Kidney (tissue), 13 donors: ENCODE measurements at regions not wholly inside any gene's neighbourhood (a gene's known extent, or its start where the extent isn't known, plus 50 kb on each side); places are given as distances from the start of the nearest gene placed in this dataset.

Experiments
- DNase-seq, 5 donors: peaks; one replicate each; pipeline ENCODE4 v3.0.0-alpha.2; 2013 to 2020
- FAIRE-seq: peaks from 2 replicates; lab custom pipeline; 2012; peaks lifted over from hg19 to GRCh38; lab: Jason Lieb, UNC
- H3K27ac ChIP-seq, 2 donors: one replicate each; pipeline ENCODE4 v1.7.0; 2013; ENCODE audit warnings: low read depth in 2 of 2, low read length in 2 of 2, inconsistent platforms in 1 of 2
- H3K27me3 ChIP-seq: one replicate; pipeline ENCODE4 v1.7.1; 2013; ENCODE audit warnings: low read length, inconsistent platforms; ENCODE audit not compliant: control insufficient read depth, insufficient read depth
- H3K36me3 ChIP-seq, 3 donors: one replicate each; pipeline versions ENCODE4 v1.7.0 to v1.7.1; 2013; ENCODE audit warnings: low read length in 3 of 3, control low read depth in 1 of 3, inconsistent platforms in 1 of 3; ENCODE audit not compliant: insufficient read depth in 3 of 3, control insufficient read depth in 2 of 3
- H3K4me1 ChIP-seq, 3 donors: one replicate each; pipeline versions ENCODE4 v1.7.0 to v1.7.1; 2013; ENCODE audit warnings: low read length in 3 of 3, inconsistent platforms in 1 of 3, low read depth in 1 of 3; ENCODE audit not compliant: control insufficient read depth in 2 of 3, insufficient read depth in 2 of 3
- H3K4me3 ChIP-seq, 3 donors: one replicate each; pipeline versions ENCODE4 v1.7.0 to v1.8.1; 2013; ENCODE audit warnings: low read length in 3 of 3, control low read depth in 1 of 3, inconsistent platforms in 1 of 3
- H3K9ac ChIP-seq, 3 donors: one replicate each; pipeline versions ENCODE4 v1.7.0 to v1.7.1; 2013; ENCODE audit warnings: low read length in 3 of 3, control low read depth in 1 of 3, inconsistent platforms in 1 of 3
- H3K9me3 ChIP-seq, 3 donors: one replicate each; pipeline versions ENCODE4 v1.7.0 to v1.7.1; 2013; ENCODE audit warnings: low read length in 3 of 3, control low read depth in 1 of 3, inconsistent platforms in 1 of 3; ENCODE audit not compliant: control insufficient read depth in 2 of 3, insufficient read depth in 1 of 3
- CTCF ChIP-seq: IDR thresholded peaks from 3 replicates; pipeline ENCODE4 v1.5.1; 2012; ENCODE audit warnings: mild to moderate bottlenecking, moderate library complexity, borderline replicate concordance; ENCODE audit not compliant: insufficient read depth; ENCODE audit errors: extremely low read depth
- intact Hi-C: fragments of 100-400 bp; cut with DNase I; formaldehyde crosslinking; loops from one replicate; pipeline ENCODE4 v1.11.1; 2022
- donor health status: control.
- donor health status: control.
- donor health status: control.
- donor health status: control.
- donor health status: control.
- donor health status: DM: yes; HTN: yes; CAD: no.
- donor health status: Normal renal cell carcinoma (clear cell type).

GRCh38 chr5:166532456-166533220 is 1758.8 kb upstream of the WWC1 start:
- Histone ChIP-seq H3K27me3 (no peaks in the 10 kb centered on the region), H3K36me3 (no peaks in the 10 kb centered on the region), H3K4me3 (no peak overlapping the region), H3K9ac (no peak overlapping the region), H3K27ac (no peak overlapping the region), H3K9me3 (no peaks in the 10 kb centered on the region), H3K4me1 (no peaks in the 10 kb centered on the region)
- FAIRE-seq (no peak), DNase-seq (no peak)
- intact Hi-C loops, result no loop called here
- TF ChIP-seq CTCF, result no peak

- no peak overlapping the region for H3K4me3 ChIP-seq
- intact Hi-C loops, result no loop called here
- no peak overlapping the region for H3K9ac ChIP-seq
- no peak for TF ChIP-seq CTCF
- no peak overlapping the region for H3K27ac ChIP-seq
- H3K4me1 ChIP-seq, result no peaks in the 10 kb centered on the region
- no peaks in the 10 kb centered on the region for H3K27me3 ChIP-seq
- DNase-seq (no peak), FAIRE-seq (no peak)
- no peaks in the 10 kb centered on the region for H3K36me3 ChIP-seq
- H3K9me3 ChIP-seq, result no peaks in the 10 kb centered on the region
Measured at GRCh38 chr5:166535641-166536040, 1755.8 kb upstream of the WWC1 start.

- no peak overlapping the region for H3K9ac ChIP-seq
- no peak overlapping the region for H3K4me3 ChIP-seq
- H3K9me3 ChIP-seq, result no peaks in the 10 kb centered on the region
- DNase-seq (no peak), FAIRE-seq (no peak)
- no peaks in the 10 kb centered on the region for H3K4me1 ChIP-seq
- no peaks in the 10 kb centered on the region for H3K27me3 ChIP-seq
- H3K36me3 ChIP-seq, result no peaks in the 10 kb centered on the region
- no peak overlapping the region for H3K27ac ChIP-seq
- intact Hi-C loops, result no loop called here
- TF ChIP-seq CTCF, result no peak
Measured at GRCh38 chr5:166540156-166540555, 1751.3 kb upstream of the WWC1 start.
